GM18498 (cell line): ENCODE measurements at regions not wholly inside any gene's neighbourhood (a gene's known extent, or its start where the extent isn't known, plus 50 kb on each side); places are given as distances from the start of the nearest gene placed in this dataset.
"Not testable (repeated sequence)": the region's sequence is repeated elsewhere in the genome, so short reads cannot be mapped to it uniquely, and the experiment has no call there.

Experiments
- ATAC-seq: cut with Tn5 transposase; IDR thresholded peaks from one replicate; pipeline ENCODE4 v1.9.1; 2021; ENCODE audit warnings: mild to moderate bottlenecking, moderate library complexity; ENCODE audit not compliant: unreplicated experiment

DNA sequence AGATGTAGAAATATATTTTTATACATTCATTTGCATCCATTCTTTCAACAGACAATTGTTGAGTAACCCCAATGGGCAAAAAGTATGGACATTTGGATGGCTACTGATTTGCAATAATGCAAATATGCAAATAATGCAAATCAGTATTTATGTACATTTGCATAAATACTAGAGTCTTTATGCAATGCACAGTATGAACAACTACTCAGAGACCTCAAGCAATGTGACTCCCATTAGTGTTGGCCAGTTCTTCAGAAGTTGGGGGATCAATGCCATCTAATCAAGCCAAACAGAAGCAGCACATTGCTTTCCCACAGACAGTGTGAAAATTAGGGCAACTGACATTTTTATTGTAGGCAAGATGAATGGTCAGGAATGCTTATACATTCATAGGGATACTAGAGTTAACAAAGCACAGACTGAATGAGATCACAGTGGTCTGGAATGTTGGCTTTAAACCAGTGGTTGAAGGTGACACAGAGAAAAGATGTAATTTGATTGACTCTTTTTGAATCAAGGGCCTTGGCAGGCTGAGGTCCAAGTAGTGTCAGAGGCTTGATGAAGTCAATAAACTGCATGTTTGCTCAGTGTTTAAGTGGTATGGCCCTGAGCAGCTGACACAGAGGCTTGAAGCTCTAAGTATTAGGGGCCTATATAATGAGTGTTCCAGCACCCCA, 256.6 kb downstream of the CTH start:
- no peak for ATAC-seq

DNA sequence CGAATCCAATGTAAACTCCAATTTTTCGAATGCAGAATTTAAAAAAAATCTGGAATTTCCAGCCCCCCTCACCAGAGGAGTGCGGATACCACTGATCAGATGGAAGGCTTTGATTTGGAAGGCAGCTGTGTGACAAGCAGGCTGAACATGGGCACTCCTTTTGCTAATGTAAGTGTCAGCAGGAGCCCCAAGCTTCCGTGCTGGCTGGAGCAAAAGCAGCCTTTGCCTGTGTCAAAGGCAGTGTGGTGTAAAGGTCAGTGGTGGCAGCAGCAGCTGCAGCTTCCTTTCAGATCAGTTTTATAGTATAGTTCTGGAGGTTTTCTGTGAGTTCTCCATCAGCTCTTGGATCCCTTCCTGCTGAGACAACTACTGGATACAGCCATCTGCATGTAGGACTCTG, 259.9 kb downstream of the CTH start:
- ATAC-seq = no peak

DNA sequence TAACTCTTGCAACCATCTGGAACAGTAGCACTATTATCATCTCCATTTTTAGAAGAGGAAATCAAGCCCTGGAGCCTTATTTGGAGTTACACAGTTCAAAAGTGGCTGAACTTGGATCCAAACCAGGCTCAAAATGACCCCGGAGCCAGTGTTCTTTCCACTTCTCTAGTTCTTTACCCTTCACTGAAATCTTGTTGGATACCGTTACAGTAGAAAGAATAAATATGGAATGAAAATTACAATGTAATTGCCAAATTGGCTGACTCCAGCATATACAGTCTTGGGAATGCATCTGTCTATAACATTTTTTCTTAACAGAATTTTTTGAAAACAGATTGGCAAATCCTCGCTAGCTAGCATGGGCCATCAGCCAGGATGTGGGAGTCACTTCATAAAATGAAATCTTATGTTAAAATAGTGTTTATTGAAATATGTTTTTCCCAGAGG, 261.4 kb downstream of the CTH start:
- ATAC-seq = no peak

DNA sequence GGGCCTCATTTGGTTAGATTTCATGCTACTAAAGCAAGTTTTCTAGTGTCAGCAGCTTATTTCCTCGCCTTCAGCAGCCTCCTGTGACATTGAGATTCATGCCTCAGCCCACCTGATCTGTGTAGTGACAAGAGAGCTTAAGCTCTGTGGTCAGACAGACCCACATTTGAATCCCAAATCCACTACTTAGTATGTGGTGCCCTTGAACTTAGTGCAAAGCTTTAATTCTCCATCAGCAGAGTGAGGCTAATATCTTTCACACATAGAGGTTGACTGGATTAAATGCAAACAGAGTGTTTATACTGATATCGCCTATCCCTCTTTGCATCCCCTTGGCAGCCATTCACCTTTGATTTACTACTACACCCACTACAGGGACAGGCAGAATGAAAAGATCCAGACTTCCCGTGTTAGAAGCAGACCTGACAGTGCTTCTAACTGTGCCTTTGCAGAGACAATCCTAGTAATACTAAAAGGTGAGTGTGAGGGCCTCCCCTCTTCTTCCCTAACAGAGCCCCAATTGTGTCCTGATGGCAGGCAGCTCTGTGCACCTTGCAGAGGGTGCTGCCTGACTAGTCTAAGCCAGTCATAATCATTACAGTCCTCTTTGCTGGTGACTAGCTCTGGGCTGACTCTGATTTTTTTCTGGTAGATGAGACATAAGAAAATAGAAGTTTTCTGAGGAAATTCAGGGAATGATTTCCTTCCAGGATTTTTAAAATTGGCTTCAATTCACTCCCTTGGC, 264.0 kb downstream of the CTH start:
- no peak for ATAC-seq

DNA sequence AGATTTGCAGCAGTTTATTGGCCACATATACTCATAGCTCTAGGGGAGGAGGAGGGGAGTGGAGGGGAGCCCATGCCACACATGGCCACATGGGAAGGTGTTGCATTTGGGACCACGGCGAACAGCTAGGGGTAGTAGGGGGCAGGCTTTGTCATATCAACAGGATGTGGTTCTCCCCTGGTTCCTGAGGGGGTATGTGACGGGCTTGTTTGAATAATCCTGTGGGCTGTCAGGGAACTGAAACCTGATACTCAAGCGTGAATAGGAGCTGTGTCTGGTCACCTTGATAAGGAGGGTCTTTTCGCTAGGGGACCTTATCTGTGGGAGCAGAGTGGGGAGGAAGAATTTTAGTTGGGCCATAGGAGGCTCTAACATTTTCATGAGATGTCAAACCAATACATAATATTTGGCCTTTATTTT, 264.7 kb downstream of the CTH start:
- ATAC-seq = peak; percentile 73

DNA sequence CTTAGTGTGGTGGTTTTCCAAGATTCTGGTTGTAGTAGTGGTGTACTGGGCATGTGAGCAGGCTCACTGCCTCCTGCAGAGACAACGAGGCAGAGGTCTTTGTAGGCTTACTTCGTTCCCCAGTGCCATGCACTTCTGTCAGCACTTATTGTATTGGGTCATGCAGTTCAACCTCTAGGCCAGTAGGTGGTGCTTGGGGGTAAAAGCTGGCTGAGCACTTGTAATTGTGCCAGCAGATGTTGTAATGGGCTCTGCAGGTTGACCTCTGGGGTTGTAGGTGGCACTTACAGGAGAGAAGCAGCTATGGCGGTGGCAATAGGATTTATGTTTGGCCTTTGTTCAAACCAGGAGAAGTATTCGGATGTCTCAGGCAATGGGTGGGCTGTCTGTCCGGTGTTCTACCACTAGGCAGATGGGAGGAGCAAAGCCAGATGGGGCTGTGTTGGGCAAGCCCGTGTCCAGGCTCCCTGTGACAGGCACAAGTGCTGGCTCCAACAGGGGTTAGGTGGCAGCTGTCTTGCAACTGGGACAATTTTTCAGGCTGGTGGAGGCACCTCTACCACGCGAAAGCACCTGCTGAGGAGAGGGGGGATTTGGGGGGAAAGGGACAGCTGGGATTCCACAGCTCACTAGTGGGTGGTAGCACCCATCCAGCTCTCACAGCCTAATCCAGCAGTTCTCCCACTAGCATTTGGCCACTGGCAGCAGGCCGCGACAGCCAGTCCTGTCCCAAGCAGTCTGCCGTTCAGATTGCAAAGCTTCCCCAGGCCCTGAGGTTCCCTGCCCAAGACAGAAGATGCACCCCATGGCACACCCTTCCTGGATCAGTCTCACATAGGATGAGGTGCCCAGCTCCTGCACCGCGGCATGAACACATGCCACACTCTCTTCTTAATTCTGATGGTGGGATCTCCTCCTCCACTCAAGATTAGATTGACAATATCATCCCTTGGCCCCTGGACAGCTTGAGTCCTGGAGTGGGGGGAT, 274.5 kb downstream of the CTH start:
- ATAC-seq = peak; percentile 99

DNA sequence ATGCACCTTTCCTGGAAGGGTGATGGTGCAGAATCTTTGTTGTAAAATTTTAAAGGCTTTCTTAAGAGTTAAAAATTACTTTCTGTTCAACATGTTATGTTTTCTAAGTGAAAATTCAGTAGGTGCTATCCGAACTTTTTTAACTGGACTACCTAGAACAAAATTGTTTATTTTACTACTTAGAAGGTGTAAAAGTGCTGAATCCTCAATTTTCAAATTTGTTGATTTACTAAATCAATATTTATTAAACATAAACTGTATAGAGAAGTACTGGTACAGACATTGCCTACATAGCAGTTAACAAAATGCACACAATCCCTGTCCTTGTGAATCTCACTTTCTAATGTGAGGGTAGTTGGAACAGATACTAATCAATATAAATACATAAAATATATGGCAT, 277.5 kb downstream of the CTH start:
- ATAC-seq = no peak

DNA sequence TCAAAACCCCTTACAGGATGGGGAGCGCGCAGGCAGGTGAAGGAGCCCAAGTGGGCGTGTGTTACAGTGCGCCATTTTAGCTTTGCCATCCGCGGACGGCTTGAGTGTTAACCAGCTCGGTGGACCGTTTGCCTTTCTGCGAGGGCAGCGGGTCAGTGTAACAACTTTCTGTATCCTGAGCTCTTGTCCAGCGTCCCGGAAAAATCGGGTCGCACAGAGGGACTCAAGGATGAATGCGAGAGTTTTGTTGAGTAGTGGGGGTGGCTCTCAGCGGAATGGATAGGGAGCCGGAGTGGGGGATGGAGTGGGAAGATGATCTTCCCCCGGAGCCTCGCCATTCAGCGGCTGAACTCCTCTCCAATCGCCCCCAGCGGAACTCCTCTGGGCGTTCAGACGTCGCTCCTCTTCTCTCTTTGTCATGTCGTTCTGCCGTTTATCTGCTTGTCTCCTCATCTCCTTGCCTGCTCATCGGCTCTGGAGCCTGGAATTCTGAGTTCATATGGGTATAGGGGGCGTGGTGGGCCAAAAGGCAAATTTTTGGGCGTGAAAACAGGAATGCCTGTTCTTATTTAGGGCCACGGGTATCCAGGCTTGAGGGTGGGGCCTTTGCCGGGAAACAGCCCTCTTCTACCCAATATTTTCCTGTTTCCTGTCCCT, 295.4 kb downstream of the CTH start:
- ATAC-seq = no peak

DNA sequence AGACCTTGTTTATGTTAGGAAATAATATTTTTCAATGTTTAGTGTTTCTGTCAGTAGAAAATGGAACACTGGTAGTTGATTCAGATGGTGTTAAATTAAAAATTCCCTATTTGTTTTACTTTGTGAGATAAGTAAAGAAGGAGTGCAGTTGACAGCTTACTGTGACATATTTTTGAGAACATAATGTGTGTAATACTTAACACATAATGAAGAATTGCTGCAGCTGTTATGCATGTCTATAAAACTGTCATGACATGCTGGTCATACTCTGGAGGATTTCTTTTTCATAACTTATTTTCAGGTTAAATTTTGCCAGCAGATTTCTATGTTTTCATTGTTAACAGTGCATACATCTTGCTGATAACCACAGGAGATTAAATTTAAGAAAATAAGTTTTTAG, 296.1 kb downstream of the CTH start:
- no peak for ATAC-seq

DNA sequence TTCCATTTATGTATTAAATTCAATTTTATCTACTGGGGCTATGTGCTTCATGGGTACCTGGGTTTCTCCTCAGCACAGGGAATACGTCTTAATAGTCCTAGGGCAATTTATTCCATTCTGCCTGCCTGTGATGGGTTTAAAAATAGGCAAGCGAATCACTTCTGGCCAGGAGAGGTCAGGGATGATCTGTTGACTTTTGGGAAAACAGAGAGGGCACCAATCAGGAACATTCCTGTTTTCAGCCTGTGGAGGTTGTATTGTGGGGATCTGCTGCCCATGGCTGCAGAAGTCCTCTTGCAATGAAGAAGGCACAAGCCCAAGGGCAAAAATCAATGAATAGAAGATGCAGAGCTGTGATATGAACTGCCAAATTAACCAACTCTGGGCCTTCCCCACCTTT, 303.1 kb downstream of the CTH start:
- ATAC-seq = no peak

DNA sequence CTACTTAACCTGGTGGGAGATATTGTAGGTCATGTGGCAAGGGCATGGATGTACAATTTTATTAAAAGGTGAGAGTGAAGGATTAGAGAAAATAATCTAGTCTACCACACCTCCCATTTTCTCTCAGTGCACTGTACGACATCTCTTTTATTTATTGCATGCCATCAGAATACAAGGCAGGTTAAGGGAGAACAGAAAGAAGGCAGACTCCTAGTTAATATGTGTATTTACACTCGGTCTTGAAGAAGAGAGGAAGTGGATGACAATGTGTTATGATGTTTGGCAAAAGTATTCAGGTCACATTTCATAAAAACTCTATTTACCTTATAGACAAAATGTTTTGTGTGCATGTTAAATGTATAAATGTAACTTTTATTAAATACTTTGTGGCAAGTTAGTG, 306.1 kb downstream of the CTH start:
- ATAC-seq = no peak

DNA sequence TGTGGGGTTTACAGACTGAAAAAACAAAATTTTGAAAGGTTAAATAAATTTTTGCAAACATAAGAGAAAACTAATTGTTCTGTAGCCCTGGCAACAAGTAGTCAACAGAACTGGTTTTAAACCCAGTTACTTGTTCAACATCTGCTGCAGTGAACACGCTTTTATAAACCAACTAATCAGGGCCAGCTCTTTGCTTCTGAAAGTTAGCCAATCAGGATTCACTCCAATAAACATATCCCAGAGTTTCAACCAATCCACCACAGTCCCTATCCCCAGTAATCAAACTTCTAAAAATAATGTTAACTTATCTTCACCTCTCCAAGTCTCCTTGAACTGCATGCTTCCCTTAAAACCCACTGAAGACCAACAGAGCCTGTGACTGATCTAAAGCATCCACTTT, 306.6 kb downstream of the CTH start:
- ATAC-seq = no peak

DNA sequence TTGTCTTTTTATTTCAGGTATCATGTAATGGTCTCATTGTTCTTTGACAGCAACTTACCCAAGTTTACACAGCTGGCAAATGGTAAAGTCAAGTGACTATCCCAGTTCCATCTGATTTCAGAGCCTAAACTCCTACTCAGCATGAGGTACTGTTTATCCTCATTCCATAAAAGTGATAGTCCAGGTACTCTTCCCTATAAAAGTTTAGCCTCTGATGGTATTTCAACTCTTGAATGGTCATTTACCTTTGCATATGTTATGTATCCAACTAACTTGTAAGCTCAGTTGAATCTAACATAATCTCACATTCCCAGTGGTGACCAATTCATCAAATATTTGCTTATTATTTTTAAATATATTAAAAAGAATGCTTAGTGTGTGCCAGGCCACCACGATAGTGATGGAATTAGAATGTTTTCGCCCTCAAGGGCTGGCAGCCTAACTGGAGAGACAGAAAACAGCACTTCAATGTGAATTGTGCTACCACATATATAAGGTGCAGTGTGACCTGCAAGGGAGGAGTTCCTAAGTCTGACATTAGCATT, 307.1 kb downstream of the CTH start:
- no peak for ATAC-seq

DNA sequence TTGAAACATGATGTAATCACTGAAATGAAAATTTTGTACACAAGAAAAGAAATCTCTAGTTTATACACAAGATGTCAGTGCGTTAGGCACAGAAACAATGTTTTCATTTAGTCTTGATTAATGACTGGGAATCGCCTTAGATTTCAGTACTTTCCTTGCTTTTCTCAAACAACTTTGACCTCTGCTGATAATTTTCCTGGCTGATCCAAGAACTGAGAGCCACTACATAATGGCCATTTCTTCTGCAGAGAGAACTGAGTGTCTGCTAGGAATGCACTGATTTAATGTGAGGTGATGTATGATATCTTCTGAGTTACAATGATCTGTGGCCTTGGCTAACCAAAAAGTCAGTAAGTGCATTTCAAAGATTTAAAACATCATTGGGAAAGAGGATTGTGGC, 308.1 kb downstream of the CTH start:
- ATAC-seq = no peak

DNA sequence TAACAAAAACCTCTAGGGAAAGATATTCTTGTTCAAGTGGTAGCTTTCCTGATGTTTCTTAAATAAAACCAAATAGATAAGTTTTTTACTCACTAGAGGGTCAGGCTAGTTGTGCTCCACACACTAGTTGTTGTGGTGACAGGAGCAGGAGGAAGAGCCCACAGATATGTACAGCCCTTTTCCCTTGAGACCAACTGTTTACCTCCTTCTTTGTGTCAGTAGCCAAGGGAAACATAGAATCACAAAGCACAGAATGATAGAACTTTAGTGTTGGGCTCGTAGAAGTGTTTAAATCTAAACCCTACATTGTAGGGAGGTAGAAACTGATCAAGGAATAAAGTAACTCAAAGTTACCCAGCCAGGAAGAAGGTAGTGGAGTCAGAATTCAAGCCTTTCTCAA, 309.0 kb downstream of the CTH start:
- no peak for ATAC-seq

DNA sequence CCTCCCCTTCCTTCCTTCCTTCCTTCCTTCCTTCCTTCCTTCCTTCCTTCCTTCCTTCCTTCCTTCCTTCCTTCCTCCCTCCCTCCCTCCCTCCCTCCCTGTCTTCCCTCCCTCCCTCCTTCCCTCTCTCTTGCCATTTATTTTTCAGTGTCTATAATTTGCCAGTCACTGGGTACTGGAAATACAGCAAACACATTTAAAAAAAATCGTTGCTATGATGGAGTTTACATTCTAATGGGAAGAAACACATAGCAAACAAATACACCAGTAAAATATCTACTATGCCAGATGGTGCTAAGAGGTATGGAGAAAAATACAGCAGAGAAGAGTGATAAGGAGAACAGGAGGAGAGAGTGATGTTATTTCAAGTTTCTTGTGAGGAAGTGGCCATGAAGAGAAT, 309.5 kb downstream of the CTH start:
- ATAC-seq = no peak

DNA sequence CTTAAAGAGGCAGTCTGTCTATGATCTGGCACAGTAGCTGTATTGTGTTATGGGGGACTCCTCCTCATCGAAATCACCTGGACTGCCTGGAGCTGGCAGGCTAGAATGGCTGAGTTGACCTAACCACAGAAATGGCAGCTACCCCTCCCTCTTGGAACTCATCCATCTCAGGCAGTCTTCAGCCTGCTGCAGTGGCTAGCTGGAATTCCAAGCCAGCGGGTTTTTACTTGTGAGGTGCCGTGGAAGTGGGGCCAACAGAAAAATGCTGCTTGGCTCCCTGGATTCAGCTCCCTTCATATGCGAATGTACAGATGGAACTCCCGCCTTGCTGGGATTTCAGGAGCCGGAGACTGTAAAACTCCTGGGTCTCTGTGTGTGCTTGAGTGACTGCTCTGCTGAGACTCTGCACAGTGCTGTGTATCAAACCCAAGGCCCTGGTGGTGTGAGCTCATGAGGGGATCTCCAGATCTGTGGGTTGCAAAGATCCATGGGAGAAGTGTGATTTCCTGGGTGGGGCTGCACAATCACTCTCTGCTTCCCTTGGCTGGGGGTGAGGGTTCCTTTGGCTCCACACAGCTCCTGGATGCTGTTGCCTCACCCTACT, 316.9 kb downstream of the CTH start:
- no peak for ATAC-seq

DNA sequence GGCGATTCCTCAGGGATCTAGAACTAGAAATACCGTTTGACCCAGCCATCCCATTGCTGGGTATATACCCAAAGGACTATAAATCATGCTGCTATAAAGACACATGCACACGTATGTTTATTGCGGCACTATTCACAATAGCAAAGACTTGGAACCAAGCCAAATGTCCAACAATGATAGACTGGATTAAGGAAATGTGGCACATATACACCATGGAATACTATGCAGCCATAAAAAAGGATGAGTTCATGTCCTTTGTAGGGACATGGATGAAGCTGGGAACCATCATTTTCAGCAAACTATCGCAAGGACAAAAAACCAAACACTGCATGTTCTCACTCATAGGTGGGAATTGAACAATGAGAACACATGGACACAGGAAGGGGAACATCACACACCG, 311.1 kb downstream of the PTGER3 start:
- not testable (repeated sequence) for ATAC-seq

DNA sequence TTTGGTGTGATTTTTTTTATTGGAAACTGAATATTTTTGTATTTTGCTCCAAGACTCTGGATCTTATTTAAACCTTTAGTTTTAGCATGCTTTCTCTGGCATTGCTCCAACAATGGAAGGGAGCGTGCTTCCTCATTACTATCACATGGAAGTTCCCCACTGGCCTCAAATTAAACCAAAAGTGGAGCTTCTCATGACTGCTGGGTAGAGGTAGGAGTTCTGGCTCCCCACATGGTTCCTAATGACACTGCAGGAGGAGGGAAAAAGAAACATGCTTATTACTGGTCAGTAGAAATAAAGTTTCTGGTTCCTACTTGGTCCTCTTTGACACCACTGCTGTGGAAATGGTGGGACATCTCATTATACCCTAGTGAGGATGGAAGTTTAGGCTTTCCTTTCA, 310.5 kb downstream of the PTGER3 start:
- no peak for ATAC-seq

DNA sequence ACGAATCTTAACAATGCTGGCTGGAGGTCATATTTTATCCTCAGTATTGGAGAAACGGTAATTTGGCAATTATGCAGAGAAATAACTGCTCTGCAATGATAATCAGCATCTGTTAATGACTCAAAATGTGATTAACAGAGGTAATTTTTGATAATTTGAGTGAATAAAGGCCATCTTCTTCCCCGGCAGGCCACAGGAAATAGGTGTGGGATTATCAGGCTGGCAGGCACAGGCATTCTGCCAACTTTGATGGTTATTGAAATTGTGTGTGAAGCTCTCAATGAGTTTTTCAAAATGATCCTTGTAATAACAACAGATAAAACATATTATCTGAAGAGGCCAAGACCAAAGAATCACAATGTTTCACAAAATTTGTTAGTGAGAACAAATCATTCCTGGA, 309.0 kb downstream of the PTGER3 start:
- ATAC-seq = no peak
